ENCODE measurements at regions not wholly inside any gene's neighbourhood (a gene's known extent, or its start where the extent isn't known, plus 50 kb on each side); places are given as distances from the start of the nearest gene placed in this dataset.

- H3K27ac Mint-ChIP-seq (ENCODE audit: unreplicated experiment), result no peak overlapping the region
- BruUV-seq (replicated peaks), result no TSS peak
Measured at GRCh38 chr4:159766241-159766640, 663.4 kb downstream of the RAPGEF2 start.

GRCh38 chr4:159767406-159767805 is 664.5 kb downstream of the RAPGEF2 start:
- H3K27ac Mint-ChIP-seq (ENCODE audit: unreplicated experiment), result no peak overlapping the region
- H3K4me1 ChIP-seq, result no peaks in the 10 kb centered on the region
- no peaks in the 10 kb centered on the region for H3K9me3 ChIP-seq
- no peak for TF ChIP-seq CTCF (IDR thresholded peaks at IDR 0.05; ENCODE audit: insufficient read depth in 1 of 2, low read depth in 1 of 2, low read length in 1 of 2, severe bottlenecking in 1 of 2, unreplicated experiment in 1 of 2)
- intact Hi-C loops (cut with micrococcal nuclease; ENCODE audit: unreplicated experiment), result loop anchor here (10.0 kb wide), 2 partner anchors 147 to 407 kb away; no protein-coding TSS in a partner anchor
- H3K36me3 ChIP-seq (ENCODE audit: control insufficient read depth, insufficient read depth, low read length), result no peaks in the 10 kb centered on the region
- no peak for DNase-seq
- no peak overlapping the region for H3K4me3 Mint-ChIP-seq (ENCODE audit: unreplicated experiment)
- CTCF ChIA-PET, result no interaction called here
- H3K4me3 ChIP-seq (ENCODE audit: low read depth, low read length), result no peak overlapping the region
- H3K9me3 Mint-ChIP-seq (ENCODE audit: unreplicated experiment), result no peaks in the 10 kb centered on the region
- BruUV-seq (replicated peaks), result no TSS peak
- H3K27me3 Mint-ChIP-seq (ENCODE audit: insufficient read depth, unreplicated experiment), result no peaks in the 10 kb centered on the region
- no peaks in the 10 kb centered on the region for H3K36me3 Mint-ChIP-seq (ENCODE audit: insufficient read depth, unreplicated experiment)
- H3K4me1 Mint-ChIP-seq (ENCODE audit: low read depth, unreplicated experiment), result no peaks in the 10 kb centered on the region
- POLR2A ChIA-PET, result no interaction called here
- H3K27me3 ChIP-seq (replicated peaks; ENCODE audit: control insufficient read depth, insufficient read depth, low read length), result no peaks in the 10 kb centered on the region

More at GRCh38 chr4:159766241-159766640, 663.4 kb downstream of the RAPGEF2 start:
- DNase-seq, result no peak
- Histone ChIP-seq H3K36me3 (ENCODE audit: control insufficient read depth, insufficient read depth, low read length) (no peaks in the 10 kb centered on the region), H3K4me1 (no peaks in the 10 kb centered on the region), H3K9me3 (no peaks in the 10 kb centered on the region), H3K4me3 (ENCODE audit: low read depth, low read length) (no peak overlapping the region), H3K27me3 (replicated peaks; ENCODE audit: control insufficient read depth, insufficient read depth, low read length) (no peaks in the 10 kb centered on the region)
- H3K9me3 Mint-ChIP-seq (ENCODE audit: unreplicated experiment), result no peaks in the 10 kb centered on the region
- no peaks in the 10 kb centered on the region for H3K27me3 Mint-ChIP-seq (ENCODE audit: insufficient read depth, unreplicated experiment)
- ChIA-PET POLR2A (no interaction called here), CTCF (no interaction called here)
- no peaks in the 10 kb centered on the region for H3K4me1 Mint-ChIP-seq (ENCODE audit: low read depth, unreplicated experiment)
- intact Hi-C loops (cut with micrococcal nuclease; ENCODE audit: unreplicated experiment), result loop anchor here (10.0 kb wide), 2 partner anchors 149 to 409 kb away; no protein-coding TSS in a partner anchor
- no peak for TF ChIP-seq CTCF (IDR thresholded peaks at IDR 0.05; ENCODE audit: insufficient read depth in 1 of 2, low read depth in 1 of 2, low read length in 1 of 2, severe bottlenecking in 1 of 2, unreplicated experiment in 1 of 2)
- H3K4me3 Mint-ChIP-seq (ENCODE audit: unreplicated experiment), result no peak overlapping the region
- H3K36me3 Mint-ChIP-seq (ENCODE audit: insufficient read depth, unreplicated experiment), result no peaks in the 10 kb centered on the region

- DNase-seq, result no peak
- H3K27me3 Mint-ChIP-seq (ENCODE audit: insufficient read depth, unreplicated experiment), result peaks cover under 1% of the 10 kb centered on the region
- POLR2A ChIA-PET, result no interaction called here
- Histone ChIP-seq H3K27me3 (replicated peaks; ENCODE audit: control insufficient read depth, insufficient read depth, low read length) (no peaks in the 10 kb centered on the region), H3K36me3 (ENCODE audit: control insufficient read depth, insufficient read depth, low read length) (no peaks in the 10 kb centered on the region), H3K4me3 (ENCODE audit: low read depth, low read length) (no peak overlapping the region), H3K4me1 (no peaks in the 10 kb centered on the region), H3K9me3 (no peaks in the 10 kb centered on the region)
- BruUV-seq (replicated peaks), result no TSS peak
- CTCF ChIA-PET, result no interaction called here
- no peaks in the 10 kb centered on the region for H3K36me3 Mint-ChIP-seq (ENCODE audit: insufficient read depth, unreplicated experiment)
- intact Hi-C loops (cut with micrococcal nuclease; ENCODE audit: unreplicated experiment), result loop anchor here (10.0 kb wide), 2 partner anchors 147 to 407 kb away; no protein-coding TSS in a partner anchor
- no peaks in the 10 kb centered on the region for H3K4me1 Mint-ChIP-seq (ENCODE audit: low read depth, unreplicated experiment)
- no peaks in the 10 kb centered on the region for H3K9me3 Mint-ChIP-seq (ENCODE audit: unreplicated experiment)
- no peak for TF ChIP-seq CTCF (IDR thresholded peaks at IDR 0.05; ENCODE audit: insufficient read depth in 1 of 2, low read depth in 1 of 2, low read length in 1 of 2, severe bottlenecking in 1 of 2, unreplicated experiment in 1 of 2)
- H3K4me3 Mint-ChIP-seq (ENCODE audit: unreplicated experiment), result no peak overlapping the region
- H3K27ac Mint-ChIP-seq (ENCODE audit: unreplicated experiment), result no peak overlapping the region
Measured at GRCh38 chr4:159768016-159768415, 665.1 kb downstream of the RAPGEF2 start.

Measured in Caco-2 (cell line).